Epithelial cell of esophagus (primary cell): ENCODE measurements at regions not wholly inside any gene's neighbourhood (a gene's known extent, or its start where the extent isn't known, plus 50 kb on each side); places are given as distances from the start of the nearest gene placed in this dataset.

Experiments
- DNase-seq: peaks from one replicate; pipeline ENCODE4 v3.0.0; 2010; ENCODE audit warnings: low read depth
- H3K4me3 ChIP-seq: 2 replicates; pipeline ENCODE4 v1.5.1; 2011; ENCODE audit warnings: mild to moderate bottlenecking, low read length, control low read depth
- CTCF ChIP-seq: IDR thresholded peaks from 2 replicates; pipeline ENCODE4 v1.5.1; 2011; ENCODE audit warnings: low read depth, mild to moderate bottlenecking, low read length, control low read depth, inconsistent platforms; ENCODE audit not compliant: insufficient read depth; ENCODE audit errors: missing control alignments

DNA sequence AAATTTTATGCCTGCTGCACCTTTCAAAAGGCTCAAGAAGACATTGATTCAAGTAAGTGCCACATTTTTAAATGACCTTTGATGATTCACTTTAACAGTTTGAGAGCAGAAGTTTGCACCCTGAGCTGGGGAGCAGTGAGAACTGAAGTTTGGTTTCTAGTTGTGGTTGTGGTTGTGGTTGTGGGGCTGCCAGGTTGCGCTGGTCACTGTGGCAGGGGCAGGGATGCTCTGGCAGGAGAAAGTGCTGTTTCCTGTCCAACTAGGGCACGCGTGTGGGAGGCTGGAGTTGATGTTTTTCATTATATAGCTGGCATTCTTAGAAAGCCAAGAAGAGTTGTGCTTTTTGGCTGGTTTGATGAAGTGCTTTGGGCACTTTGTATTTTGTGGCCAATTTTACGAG lies 339.7 kb upstream of the NR2F2 start:
- no peak overlapping the region for H3K4me3 ChIP-seq
- no peak for TF ChIP-seq CTCF
- no peak for DNase-seq

GRCh38 chr15:95994418-95994817 lies 336.1 kb upstream of the NR2F2 start:
- no peak overlapping the region for H3K4me3 ChIP-seq
- peak; percentile 32 for DNase-seq
- TF ChIP-seq CTCF, result no peak

GRCh38 chr15:95995375-95996168 lies 334.9 kb upstream of the NR2F2 start:
- peak; percentile 28 for DNase-seq
- H3K4me3 ChIP-seq, result no peak overlapping the region
- no peak for TF ChIP-seq CTCF

- no peak overlapping the region for H3K4me3 ChIP-seq
- DNase-seq, result no peak
- TF ChIP-seq CTCF, result no peak
Measured at GRCh38 chr15:95996494-95996893, 334.0 kb upstream of the NR2F2 start.

DNA sequence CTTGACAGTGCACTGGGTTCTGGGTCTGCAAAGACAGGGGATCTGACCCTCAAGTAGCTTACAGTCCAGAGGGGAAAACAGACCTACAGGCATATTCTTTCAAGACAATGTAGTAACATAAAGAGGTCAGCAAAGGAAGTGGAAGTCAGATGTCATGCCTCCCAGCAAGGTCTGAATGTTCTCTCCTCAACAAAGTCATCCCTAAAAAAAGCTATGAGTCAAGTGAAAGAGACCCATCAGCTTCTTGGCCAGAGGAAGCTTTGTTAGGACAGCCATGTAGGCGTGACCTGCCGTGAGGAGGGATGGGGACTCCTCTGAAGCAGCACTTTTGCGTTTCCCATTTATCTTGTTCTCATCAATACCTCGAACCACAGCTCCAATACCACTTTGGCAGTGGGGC lies 331.6 kb upstream of the NR2F2 start:
- no peak overlapping the region for H3K4me3 ChIP-seq
- no peak for DNase-seq
- TF ChIP-seq CTCF, result no peak

DNA sequence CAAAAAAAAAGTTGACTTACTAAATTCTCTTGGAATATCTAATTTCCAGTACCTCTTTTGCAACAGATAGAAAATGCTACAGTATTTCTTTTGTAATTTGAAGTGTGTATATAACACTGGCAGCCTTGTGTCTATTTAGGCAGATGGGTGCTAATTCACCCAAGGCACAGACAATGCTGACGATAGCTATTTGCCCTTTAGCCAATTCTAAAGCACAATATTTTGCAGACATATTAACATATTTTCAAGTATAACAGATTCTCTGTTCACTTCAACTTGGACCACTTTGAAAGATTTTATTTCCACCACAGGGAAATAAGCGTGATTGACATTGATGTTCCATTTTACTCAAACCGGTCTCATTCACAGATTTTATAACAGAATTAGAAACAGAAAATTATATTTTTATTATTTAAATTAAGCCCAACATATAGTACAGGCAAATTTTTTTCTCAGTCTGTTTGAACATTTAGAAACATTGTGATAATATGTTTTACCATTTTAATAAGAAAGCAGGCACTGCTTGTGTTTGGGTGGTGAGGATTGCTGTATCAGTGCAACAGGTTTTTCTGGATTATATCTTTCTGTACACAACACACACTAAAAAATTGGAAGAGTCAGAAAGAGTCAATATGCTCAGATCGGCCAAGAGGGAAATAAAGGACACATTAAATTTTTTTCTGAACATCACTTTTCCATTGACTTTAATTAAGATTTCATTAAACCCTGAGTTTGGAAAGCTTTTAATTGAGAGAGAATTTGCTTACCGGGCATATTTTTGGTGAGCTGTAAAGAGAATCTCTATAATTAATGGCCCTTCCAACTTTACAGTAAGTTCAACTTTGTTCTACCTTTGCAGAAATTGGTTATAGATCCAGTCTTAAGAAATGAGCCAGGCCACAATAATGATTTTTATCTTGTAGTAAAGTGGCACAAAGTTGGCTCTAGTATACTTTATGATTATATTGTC lies 327.3 kb upstream of the NR2F2 start:
- DNase-seq, result no peak
- no peak overlapping the region for H3K4me3 ChIP-seq
- TF ChIP-seq CTCF, result no peak
